Left kidney (tissue), 1 donor: ENCODE measurements at regions not wholly inside any gene's neighbourhood (a gene's known extent, or its start where the extent isn't known, plus 50 kb on each side); places are given as distances from the start of the nearest gene placed in this dataset.

Experiments
- DNase-seq: peaks from one replicate; pipeline ENCODE4 v3.0.0-alpha.2; 2013

GRCh38 chr2:150417278-150417677, 70.2 kb downstream of the RND3 start:
- DNase-seq: no peak

GRCh38 chr2:150415022-150415421, 72.4 kb downstream of the RND3 start:
- no peak for DNase-seq

GRCh38 chr2:150413910-150414309, 73.6 kb downstream of the RND3 start:
- no peak for DNase-seq

- DNase-seq: no peak
These were observed 74.1 kb downstream of the RND3 start for GRCh38 chr2:150413366-150413765.

DNA sequence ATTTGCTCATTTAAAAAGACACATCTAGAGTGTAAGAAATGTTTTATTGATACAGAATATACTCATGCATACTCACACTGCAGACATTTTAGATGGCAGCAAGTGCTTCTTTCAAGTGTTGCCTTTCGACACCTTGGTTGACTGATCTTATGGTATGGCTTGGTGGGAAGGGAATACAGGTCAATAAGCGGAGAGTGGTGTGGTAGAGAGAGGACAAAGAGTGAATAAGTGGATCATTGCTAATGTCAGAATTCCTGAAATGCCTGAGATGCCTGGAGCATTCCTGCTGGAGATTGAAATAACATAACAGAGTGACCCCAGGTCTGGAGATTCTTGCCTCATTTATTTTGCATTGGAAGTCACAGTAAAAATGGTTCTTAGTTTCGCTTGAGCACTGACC, 76.7 kb downstream of the RND3 start:
- peak; percentile 46 for DNase-seq

DNA sequence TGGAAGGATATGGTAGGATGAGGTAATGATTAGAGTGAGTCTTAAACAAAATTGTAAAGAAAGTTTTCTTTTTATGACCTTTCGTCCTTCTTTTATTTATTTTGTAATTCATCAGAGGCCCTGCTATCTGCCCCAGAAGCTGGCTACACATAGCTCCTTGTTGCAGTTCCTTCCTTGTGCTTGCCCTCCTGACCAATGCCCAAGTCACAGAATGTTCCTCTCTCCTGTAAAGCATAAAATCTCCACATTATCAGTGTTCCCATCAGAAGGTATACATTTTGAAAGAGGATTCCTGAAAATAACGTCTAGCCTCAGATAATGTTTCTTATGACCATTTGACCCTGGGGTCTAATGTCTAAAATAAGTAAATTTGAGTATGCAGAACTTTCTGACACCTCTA, 78.3 kb downstream of the RND3 start:
- DNase-seq: no peak

DNA sequence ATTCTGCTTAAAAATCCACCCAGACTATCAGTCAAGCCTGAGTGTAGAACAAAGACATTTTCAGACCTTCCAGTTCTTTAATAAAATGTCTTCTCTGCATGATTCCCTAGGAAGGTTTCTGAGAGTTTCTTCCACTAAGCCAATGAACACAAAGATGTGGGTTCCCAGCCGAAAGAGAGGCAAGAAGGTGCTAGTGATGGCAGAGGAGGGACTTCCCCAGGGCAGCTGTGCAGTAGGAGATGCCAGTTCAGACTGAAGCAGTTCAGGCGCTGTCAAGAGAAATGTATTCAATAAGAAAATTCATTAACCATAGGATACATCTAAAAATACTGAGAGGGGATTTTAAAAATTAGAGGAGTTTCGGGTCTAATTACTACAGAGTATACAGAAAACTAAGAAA, 83.3 kb downstream of the RND3 start:
- DNase-seq: no peak

DNA sequence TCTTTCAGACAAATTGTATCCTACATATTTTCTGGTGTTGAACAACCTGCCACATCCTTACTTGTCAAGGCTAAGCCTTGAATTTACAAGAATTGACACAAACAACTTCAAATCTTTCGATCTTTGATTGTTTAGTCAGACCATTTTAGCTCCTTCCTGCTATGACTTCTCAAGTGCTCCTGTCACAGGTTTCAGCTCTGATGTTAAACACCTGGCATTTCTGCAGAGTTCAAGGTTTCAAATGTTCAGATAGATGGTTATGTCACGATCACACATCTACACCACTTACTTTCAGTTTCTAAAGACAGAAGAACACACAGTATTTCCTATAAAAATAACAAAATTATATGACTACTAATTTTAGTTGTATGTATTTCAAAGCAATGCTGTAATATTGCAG, 84.0 kb downstream of the RND3 start:
- DNase-seq: no peak

GRCh38 chr2:150402953-150403352, 84.5 kb downstream of the RND3 start:
- DNase-seq: no peak

GRCh38 chr2:150400849-150401248, 86.6 kb downstream of the RND3 start:
- DNase-seq: no peak

GRCh38 chr2:150392614-150393013, 94.9 kb downstream of the RND3 start:
- DNase-seq: no peak

GRCh38 chr2:150391779-150392178, 95.7 kb downstream of the RND3 start:
- DNase-seq: no peak

DNA sequence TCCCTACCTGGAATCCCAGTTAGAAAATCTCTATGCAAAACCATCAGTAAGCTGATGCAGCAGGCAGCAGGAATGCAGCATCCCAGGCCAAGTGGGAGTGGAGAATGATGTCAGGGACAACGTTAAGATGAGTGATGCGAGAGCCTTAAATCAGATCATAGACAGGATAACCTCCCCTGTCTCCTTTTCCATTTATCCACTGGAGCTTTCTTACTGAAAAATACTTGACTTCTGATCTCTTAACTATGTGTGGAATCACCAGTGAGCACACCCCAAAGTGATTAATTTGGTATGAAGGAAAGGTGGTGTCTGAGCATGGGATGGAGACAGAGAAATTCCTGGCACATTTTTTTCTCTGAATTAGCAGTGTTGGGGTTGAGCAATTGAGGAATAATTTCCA, 98.0 kb downstream of the RND3 start:
- no peak for DNase-seq

DNA sequence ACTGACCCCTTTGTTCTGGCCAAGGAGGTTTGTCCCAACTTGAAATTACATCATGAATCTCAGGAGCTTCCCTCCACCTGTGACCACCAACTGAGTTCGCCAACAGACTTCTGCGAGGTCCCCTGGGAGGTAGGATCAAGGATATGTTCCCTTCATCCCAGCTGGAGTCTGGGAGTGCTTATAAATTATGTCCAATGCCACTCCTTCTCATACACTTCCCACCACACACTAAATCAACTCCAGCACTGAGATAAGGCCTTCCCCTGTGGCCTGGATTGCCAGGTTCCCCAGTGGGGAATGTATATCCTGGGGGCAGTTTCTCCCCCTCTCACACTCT, 99.2 kb downstream of the RND3 start:
- no peak for DNase-seq

- no peak for DNase-seq
These were observed 99.7 kb downstream of the RND3 start for GRCh38 chr2:150387586-150388288.

DNA sequence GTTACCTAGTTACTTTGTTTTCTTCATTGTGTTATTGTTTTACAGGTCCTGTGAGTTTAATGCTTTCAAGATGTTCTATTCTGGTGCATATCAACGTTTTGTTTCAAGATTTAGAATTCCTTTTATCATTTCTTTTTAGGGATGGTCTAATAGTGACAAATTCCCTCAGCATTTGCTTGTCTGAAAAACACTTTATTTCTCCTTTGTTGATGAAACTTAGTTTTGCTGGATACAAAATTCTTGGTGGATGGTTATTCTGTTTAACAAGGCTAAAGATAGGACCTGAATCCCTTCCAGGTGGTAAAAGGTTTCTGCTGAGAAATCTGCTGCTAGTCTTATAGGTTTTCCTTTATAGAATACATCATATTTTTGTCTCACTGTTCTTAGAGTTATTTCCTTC, 102.3 kb downstream of the RND3 start:
- DNase-seq: no peak

- no peak for DNase-seq
These were observed 103.9 kb downstream of the RND3 start for GRCh38 chr2:150383587-150383986.

DNA sequence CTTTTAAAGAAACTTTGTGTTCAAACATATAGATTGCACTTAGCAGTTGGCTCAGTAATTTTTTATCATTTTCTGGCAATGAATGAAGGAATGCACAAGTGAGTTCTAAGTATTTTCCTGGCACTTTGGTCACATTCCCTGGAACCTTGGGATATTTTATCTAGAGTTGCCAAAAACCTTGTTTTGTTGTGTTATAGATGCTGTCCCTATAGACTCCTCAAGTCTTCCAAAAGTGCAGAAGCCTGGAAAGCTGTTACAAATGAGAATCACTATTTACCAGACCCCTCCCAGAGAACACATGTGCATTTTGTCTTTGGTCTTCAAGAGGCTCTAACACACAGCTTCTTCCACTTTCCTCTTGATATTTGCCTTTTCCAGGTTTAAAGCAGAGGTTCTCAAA, 108.3 kb downstream of the RND3 start:
- no peak for DNase-seq

DNA sequence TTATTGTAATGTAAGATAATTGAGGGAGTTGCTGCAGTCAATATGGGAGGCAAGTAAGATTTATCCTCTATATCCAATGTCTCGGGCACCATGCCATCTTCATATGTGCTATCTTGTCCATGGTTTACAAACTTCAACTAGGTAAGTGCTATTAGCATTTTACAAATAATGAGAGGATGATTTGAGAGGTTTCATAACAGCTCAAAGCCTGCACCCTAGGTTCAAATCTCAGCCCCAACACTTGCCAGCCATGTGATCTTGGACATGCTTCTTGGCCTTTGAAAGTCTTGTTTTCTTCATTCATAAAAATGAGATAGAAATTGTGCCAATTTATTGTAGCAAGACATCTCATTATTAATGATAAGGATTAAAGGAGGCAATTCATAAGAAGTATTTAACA, 108.8 kb downstream of the RND3 start:
- no peak for DNase-seq

- peak; percentile 45 for DNase-seq
These were observed 110.7 kb downstream of the RND3 start for GRCh38 chr2:150376553-150377335.

DNA sequence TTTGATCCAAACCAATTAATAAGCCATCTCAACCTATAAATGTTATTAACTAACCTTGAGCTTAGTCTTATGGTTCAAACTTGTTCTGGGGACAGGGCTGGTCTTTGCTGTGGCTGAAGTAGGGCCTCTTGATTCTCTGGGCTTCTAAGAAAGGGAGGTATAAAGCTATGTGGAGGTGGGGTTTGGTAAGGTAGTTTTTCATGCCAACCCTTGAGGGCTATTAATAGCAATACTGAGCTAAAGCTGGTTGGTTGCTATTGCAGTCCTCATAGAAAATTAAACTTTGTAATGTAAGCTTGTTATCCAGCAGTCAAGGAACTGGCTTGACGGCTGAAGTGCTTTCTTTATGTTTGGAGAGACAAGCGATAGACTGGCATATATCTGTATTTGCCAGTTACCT, 112.1 kb downstream of the RND3 start:
- DNase-seq: no peak

GRCh38 chr2:150374492-150374891, 113.0 kb downstream of the RND3 start:
- DNase-seq: no peak

DNA sequence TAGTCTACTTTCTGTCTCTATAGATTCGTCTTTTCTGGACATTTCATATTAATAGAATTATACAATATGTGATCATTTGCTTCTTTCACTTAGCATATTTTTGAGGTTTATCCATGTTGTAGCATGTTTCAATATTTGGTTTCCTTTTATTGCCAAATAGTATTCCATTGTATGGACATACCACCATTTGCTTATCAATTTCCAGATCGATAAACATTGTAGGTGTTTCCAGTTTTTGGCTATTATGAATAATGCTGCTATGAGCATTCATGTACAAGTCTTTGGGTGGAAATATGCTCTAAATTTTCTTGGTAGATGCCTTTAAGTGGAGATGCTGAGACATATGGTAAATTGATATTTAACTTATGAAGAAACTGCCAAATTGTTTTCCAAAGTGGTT, 114.1 kb downstream of the RND3 start:
- DNase-seq: no peak
